Right lobe of liver (tissue), 4 donors: ENCODE measurements at regions not wholly inside any gene's neighbourhood (a gene's known extent, or its start where the extent isn't known, plus 50 kb on each side); places are given as distances from the start of the nearest gene placed in this dataset.

Experiments used
- POLR2A ChIP-seq: fragments of 450-650 bp; IDR thresholded peaks from one replicate; pipeline ENCODE4 v1.6.1; 2017; ENCODE audit warnings: antibody characterized with exemption, mild to moderate bottlenecking
- TF ChIP-seq, protein P1 (sequence below), 4 donors: fragments of 200-600 bp in 3 of 4; fragments of 450-650 bp in 1 of 4; IDR thresholded peaks; one replicate each; pipeline versions ENCODE4 v1.5.1 to v1.8.0; 2016 to 2022; ENCODE audit warnings: antibody characterized with exemption in 4 of 4, mild to moderate bottlenecking in 2 of 4
- donor health status: DM: no; HTN: no; CAD: no.
- donor health status: DM: no; HTN: no; CAD: no.
- donor health status: DM: no; HTN: yes; CAD: no.

DNA sequence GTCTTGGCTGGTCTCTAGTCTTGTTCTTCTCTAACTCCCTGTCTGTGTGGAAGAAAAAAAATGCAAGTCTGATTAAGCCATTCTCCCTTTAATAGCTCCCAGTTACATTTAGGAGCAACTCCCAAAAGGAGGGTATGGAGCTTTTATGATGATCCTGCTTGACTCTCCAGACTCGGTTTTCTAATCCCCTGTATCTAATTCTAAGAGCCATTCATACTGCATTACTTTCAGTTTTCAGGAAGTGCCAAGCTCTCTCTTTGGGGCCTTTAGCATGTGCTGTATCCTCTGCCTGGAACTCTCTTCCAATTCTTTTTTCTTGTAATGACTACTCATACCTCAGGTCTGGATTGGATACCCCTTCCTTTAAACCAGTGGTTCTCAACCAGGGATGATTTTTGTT is 219.7 kb upstream of the SPRED2 start:
- TF ChIP-seq, protein P1, sequence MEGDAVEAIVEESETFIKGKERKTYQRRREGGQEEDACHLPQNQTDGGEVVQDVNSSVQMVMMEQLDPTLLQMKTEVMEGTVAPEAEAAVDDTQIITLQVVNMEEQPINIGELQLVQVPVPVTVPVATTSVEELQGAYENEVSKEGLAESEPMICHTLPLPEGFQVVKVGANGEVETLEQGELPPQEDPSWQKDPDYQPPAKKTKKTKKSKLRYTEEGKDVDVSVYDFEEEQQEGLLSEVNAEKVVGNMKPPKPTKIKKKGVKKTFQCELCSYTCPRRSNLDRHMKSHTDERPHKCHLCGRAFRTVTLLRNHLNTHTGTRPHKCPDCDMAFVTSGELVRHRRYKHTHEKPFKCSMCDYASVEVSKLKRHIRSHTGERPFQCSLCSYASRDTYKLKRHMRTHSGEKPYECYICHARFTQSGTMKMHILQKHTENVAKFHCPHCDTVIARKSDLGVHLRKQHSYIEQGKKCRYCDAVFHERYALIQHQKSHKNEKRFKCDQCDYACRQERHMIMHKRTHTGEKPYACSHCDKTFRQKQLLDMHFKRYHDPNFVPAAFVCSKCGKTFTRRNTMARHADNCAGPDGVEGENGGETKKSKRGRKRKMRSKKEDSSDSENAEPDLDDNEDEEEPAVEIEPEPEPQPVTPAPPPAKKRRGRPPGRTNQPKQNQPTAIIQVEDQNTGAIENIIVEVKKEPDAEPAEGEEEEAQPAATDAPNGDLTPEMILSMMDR (IDR thresholded peaks at IDR 0.05), result no peak
- TF ChIP-seq POLR2A, result no peak
